GM18858 (cell line): ENCODE measurements at regions not wholly inside any gene's neighbourhood (a gene's known extent, or its start where the extent isn't known, plus 50 kb on each side); places are given as distances from the start of the nearest gene placed in this dataset.
"Not testable (repeated sequence)": the region's sequence is repeated elsewhere in the genome, so short reads cannot be mapped to it uniquely, and the experiment has no call there.

Experiments used
- ATAC-seq: cut with Tn5 transposase; IDR thresholded peaks from one replicate; pipeline ENCODE4 v1.9.1; 2021; ENCODE audit not compliant: unreplicated experiment

- ATAC-seq, result not testable (repeated sequence)
These were observed 175.2 kb upstream of the PLGLB1 start for GRCh38 chr2:87196720-87197388.

DNA sequence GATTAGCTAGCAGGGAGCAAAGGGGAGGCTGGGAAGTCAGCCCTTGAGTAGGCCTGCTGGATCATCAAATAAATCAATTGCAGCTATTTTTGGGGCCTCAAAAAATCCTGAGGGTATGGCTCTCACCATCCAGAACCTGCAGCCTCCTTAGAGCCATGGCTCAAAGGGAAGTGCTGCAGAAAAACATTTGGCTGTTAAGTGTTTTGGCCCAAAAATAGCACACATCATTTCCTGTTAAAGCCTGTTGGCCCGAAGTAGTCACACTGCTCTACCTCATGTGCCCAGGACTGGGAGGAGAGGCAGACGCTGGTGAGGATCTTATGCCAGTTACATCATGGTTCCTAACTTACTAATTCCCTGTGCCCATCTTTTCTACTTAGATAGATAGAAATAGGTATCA, 176.8 kb upstream of the PLGLB1 start:
- ATAC-seq, result not testable (repeated sequence)

DNA sequence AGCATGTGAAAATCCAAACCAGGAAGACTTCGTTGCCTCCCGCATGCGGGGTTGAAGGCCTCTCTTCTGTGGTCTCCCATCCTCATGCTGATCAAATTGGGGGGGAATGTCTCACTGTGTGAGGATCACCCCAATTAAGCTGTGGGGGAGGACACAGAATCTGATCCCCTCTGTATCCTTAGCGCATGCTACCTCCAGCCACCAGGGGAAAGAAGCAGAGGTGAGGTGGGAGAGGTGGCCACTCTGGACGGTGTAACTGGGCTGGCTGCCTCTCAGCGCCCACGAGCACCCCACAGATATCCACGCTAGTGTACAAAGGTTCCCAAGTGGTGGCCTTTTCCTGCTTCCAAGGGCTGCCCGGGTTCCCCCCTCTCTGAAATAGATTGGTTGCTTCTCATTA, 177.6 kb upstream of the PLGLB1 start:
- not testable (repeated sequence) for ATAC-seq

- not testable (repeated sequence) for ATAC-seq
These were observed 183.0 kb upstream of the PLGLB1 start for GRCh38 chr2:87204569-87205147.

DNA sequence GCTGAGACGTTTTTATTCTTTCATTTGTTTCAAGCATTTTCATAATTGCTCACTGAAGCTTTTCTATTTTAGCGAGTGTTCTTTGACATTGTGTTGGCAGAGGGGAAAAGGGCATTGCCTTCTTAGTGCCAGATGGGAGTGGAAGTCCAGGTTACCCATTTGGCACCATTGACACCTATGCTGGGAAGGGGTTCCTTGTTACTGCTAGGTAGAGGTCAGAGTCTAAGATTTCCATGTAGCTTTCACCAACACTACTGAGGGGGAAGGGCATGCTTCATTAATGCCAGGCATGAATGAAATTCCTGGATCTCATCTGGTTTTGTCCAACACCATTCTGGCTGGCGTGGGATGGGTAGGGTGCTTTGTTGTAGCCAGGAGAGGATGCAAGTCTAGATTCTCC, 191.3 kb upstream of the PLGLB1 start:
- not testable (repeated sequence) for ATAC-seq

- not testable (repeated sequence) for ATAC-seq
These were observed 195.4 kb upstream of the PLGLB1 start for GRCh38 chr2:87217005-87217404.

DNA sequence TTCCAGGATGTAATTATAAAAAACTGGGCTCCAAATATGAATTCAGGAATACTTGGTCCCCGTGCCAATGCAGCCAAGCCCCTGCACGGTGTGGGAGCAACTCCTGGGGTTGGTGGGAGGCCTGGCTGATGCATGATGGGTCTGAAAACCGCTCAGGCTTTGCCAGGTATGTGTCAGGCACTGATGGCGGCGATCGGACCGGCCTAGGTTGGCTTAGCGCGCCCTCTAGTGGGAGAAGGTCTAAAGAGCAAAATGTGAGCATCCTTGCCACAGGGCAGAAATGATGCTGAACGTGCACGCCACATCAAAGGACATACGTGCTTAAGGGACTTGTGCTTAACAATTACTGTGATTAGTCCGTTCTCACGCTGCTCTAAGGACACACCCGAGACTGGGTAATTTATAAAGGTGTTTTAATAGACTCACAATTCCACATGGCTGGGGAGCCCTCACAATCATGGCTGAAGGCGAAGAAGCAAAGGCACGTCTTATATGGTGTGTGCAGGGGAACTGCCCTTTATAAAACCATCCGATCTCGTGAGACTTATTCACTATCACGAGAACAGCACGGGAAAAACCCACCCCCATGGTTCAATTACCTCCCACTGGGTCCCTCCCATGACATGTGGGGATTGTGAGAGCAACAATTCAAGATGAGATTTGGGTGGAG, 196.2 kb upstream of the PLGLB1 start:
- ATAC-seq, result not testable (repeated sequence)

DNA sequence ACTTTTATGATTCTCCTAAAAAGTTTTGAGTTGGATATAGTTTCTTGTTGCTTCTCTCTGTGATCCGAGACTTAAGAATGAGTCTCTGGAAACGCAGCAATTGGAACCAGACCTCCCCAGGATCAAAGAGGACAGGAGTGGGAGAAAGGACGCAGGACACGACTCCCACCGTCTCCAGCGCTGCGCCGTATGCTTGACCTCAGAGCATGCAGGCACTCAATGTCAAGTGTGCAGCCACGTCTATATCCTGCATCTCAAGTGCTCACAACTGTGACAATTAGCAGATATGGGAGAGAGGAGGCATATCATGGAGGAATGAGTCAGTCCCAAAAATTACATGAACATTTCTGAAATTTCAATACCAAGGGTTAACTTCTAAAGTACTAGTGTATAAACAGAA, 199.0 kb upstream of the PLGLB1 start:
- ATAC-seq, result not testable (repeated sequence)

DNA sequence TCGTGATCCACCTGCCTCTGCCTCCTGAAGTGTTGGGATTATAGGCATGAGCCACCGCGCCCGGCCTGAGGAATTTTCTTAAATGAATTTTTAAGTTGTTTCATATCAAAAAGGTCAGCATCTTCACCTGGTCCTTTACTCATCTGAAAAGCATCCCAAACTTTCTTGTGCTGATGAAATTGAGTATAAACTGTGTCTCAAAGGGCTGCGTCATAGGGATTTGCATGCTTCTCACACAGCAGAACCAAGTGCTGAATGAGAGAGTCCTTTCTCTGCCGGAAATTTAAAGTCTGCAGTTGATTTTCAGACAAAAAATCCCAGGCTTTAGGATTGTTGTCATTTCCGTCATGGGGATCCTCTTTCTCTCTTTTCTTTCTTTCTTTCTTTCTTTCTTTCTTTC, 200.5 kb upstream of the PLGLB1 start:
- not testable (repeated sequence) for ATAC-seq

DNA sequence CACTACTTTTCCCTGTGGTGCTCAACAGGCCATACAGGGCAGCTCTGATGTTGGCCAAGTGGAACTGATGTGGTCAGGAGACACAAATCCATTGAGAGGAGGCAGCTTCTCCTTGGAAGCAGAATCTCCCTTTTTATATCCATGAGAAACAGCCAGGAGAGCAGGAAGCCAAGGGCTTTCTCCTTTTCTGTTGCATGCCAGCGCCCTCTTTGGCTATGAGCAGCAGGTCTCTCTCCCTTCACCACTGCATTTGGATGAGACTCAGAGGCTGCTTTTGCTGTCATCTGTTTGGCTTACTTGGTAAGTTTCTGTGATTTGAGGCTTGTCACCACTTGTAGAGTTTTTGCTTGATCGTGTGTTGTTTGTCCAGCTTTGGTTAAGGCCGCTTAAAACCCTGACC, 202.2 kb upstream of the PLGLB1 start:
- ATAC-seq, result not testable (repeated sequence)

DNA sequence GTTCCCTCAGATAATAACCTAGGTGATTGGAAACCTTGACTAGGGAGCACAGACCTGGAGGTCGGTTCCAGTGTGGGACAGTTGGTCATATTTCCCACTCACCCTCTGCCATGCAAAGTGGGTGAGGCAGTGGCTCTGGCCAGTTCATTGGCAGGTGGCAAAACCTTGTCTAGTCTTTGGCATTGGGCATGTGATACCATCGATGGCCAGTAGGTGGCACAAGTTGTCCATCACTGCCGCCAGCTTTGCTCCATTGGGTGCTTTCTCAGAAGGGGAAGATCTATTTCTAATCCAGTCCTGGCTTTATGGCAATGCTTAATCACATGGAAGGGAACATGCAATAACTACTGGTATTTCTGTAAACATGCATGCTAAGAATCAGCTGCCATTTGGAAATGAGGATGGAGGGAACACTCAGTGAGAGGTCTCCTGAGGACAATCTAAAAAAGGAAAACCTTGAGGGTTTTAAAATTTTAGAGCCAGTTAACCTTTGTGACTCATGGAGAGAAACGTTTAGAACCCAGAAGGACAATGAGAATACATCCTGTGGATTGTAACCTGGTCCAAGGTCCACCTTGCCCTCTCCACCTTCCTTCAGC, 207.5 kb upstream of the PLGLB1 start:
- not testable (repeated sequence) for ATAC-seq

- ATAC-seq, result not testable (repeated sequence)
These were observed 208.3 kb upstream of the PLGLB1 start for GRCh38 chr2:87229964-87230363.

DNA sequence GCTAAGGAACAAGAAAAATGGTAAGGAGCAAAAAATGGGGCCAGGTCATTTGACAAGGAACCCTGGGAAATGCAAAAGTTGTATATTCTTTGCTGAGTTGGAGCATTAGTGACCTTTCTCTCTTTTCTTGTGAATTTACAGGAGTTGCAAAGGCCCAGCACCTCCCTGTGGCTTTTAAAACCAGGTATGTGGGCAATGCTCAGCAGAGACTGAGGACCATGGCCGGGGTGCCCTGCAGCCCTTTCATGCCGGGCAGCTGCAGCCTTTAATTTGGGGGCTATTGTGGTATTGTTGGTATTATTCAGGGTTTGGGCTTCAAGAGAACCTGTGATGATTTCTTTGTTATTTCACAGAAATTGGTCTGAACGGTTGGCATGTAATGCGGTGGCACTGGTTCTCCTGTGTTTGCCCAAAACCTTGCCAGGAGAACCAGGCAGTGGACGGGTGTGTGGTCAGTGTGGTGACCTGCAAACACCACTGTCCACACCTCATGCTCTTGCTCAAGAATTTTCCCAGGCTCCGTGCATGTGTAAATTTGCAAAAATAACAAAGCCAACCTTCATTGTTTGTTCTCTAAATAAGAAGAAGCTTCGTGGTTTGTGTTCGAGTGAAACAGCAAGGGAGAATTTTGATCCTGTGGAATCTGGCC, 213.8 kb upstream of the PLGLB1 start:
- ATAC-seq, result not testable (repeated sequence)

DNA sequence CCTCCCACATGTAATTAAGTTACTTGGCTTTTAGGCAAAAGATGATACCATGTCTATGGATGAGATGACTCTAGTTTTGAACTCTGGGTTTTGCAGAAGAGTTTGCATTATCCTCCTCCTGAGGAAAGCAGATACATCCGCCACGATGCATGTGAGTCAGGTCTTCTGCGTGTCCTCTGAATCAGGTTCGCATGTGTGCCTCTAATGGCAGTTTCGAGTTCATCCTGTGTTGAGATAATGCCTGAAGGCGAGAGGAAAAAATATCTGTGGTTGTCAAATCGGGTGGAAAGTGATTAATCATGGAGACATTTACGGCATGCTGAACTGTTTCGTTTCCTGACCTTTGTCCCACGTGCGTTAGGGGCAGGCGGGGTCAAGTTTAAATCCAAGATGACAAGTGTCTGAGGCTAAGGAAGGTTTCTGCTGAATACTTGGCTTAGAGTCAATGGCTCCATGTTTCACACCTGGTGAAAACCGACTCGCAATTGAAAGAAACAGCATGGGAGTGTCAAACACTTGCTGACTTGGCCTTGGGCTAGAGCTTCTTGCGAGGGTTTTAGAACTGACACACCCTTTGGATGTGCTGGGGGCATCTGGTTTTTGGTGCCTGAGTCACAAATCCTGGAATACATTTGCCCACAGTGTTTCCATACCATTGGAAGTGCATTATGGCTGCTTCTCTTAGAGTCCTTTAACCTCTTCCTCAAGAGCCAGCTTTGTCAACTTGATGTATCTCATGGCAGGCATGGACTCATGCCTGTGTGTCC, 216.1 kb upstream of the PLGLB1 start:
- not testable (repeated sequence) for ATAC-seq

DNA sequence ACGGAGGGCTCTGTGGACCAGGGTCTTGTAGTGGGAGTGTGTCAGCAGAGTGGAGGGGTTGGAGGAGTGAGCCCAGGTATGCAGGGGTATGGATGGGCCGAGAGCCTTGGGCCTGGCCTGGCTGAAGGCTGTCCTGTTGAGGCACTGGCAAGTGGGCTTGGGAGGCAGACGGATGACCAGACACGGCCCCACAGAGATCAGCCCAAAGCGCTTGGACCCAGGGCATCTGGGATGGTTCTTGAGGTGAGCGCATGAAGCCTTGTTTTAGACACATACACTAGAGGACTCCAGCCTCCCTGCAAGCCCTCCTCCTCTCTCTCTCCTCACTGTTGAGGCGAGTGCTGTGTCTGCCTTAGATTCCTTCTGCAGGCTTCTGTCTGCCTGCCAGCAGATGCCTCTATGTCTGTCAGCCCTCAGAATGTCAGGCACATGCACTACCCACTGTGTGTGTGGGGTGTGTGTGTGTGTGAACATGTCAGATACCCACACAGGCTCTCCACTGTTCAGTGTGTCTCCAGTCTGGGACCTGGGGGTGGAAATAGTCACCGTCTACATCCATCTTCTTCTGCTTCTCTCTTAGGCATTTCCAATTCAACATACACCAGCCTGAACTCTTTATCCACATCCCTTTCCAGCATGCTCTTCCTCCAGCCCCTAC, 218.0 kb upstream of the PLGLB1 start:
- not testable (repeated sequence) for ATAC-seq

DNA sequence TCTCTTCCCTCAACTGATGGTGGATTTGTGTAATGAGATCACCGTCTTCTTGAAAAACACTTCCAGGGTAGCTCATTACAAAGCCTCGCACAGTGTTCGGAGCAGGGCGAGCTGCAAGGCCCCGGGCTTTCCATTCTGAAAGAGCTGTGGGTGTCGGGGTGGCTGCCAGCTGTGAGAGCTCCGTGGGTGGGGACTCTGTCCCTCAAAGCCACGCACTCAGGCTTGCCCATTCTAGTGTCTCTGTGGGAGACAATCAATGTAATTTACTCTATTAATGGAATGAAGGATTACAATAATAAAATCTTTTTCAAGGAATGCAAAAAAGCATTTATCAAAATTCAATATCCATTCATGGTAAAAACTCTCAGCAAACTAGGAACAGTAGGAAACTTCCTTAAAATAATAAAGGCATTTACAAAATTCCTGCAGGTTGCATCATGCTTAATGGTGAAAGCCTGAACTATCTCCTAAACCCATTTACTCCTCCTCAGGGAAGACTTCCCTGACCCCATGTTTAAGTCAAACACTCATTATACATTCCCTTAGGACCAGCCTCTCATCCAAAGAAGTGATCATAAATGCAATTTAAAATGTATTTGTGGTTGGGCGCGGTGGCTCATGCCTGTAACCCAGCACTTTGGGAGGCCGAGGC, 224.5 kb upstream of the PLGLB1 start:
- not testable (repeated sequence) for ATAC-seq

DNA sequence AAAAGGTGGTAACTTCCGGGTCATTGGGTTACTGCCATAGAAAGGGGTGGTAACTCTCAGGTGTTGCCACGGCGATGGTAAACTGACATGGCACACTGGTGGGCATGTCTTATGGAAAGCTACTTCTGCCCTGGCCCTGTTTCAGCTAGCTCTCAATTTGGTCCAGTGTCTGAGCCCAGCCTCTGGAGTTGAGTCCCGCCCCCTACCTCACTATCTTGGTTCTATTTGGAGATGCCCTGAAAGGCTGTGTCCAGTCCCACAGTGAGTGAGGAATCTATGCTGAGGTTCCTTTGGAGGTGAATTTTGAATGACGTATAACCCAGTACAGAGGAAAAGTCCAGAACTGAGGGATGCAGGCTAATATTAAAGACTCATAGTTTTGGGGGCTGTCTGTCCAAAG, 230.4 kb upstream of the PLGLB1 start:
- ATAC-seq, result not testable (repeated sequence)

GRCh38 chr2:87254562-87254961, 232.9 kb upstream of the PLGLB1 start:
- ATAC-seq, result not testable (repeated sequence)

DNA sequence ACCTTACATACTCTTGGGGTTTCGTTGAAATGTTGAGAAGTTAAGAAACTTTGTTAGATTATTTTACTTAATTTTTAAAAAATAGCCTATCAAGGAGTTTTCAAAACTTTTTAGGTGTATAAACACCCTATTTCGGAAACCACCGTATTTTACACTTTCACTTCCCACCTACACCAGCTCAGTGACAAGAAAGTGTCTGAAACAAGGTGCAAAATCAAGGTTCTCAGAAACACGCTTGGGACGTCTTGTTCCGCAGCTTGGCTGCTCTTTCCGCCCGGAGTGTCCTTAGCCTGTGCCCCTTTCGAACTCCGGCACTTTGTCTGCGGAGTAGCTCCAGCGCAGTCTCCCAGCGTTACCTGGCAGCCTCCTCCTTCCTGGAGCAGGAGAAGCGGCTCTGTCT, 233.8 kb upstream of the PLGLB1 start:
- not testable (repeated sequence) for ATAC-seq
